ENCODE measurements at regions not wholly inside any gene's neighbourhood (a gene's known extent, or its start where the extent isn't known, plus 50 kb on each side); places are given as distances from the start of the nearest gene placed in this dataset.
"Not testable (repeated sequence)": the region's sequence is repeated elsewhere in the genome, so short reads cannot be mapped to it uniquely, and the experiment has no call there.

DNA sequence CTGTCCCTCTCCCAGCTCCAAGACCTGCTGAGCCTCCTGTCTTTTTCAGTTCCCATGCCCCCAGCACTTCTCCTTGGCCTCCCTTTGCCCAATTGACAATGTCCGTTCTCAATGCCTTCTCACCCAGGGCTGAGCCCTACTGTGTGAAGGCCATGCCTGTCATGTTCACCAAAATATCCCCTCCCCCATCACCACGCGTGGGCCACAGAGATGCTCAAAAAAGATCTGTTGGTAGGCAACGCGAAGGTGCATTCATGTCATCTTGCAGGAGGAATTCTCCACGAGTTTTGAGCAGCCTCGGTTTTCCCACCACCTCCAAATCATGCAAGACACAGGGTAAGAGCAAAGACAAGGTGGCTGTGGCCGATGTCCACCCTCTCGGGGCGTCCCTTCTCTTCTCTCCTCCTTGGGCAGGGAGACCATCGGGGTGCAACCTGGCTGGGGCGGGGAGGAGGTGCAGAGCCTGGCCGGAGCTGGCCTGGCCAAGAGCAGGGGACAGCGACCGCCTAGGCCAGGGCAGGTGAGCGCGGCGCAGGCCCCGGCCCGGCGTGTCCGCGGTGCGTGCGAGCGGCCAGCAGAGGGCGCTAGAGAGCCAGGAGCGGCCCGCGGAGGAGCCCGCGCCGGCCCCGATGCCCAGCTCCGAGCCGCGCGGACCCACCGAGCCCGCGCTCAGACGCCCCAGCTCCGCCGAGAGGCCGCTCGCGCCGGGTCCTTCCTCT is 56.3 kb upstream of the KRTAP5-11 start:
- DNase-seq (ENCODE audit: low read depth) = peak; percentile 40

DNA sequence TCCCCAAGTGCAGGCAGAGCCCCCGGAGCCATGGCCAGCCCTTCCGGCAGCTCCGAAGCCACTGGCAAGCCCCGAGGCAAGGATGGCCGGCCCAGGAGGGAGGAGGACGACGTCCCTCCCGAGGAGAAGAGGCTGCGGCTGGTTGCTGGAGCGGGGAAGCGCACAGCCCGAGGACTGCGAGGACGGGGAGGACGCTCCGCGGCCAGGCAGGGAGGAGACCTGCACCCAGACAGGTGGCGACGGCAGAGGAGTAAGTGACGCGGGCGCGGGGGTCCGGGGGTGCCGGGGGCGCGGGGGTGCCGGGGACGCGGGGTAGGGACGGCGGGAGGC is 56.8 kb upstream of the KRTAP5-11 start:
- not testable (repeated sequence) for DNase-seq (ENCODE audit: low read depth)

DNA sequence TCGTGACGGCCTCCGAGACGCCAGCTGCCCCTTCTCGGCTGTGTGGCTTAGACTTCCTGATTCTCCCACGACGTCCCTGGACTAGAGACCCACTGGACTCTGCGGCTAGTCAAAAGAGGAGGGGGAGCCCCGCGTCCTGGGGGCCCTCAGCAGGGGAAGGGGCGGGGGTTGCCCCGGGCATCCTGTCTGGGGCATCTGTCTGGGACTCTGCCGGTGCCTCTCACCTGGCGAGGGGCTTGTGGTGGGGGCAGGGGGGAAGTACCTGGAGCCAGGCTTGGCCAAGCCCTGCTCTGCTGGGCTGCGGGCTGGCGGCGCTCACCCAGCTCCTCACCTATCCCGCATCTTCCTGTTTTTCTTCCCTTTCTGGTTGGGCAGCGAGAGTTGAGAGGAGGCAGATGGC is 57.2 kb upstream of the KRTAP5-11 start:
- not testable (repeated sequence) for DNase-seq (ENCODE audit: low read depth)

DNA sequence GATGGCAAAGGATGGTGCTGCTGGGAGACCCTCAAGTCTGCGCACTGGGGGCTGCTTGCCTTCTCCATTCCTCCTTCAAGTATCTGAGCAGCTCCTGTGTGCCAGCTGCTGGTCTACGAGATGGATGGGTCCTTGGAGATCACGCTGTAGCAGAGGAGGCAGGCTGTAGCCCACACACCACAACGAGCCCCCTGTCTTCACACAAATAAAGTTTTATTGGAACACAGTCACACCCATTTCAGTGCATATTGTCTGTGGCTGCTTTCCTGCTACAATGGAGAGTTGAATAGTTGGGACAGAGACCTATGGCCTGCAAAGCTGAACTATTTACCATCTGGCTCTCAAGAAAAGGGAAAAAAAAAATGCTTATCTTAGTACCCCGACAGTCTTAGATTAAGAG is 64.4 kb upstream of the KRTAP5-11 start:
- not testable (repeated sequence) for DNase-seq (ENCODE audit: low read depth)

DNA sequence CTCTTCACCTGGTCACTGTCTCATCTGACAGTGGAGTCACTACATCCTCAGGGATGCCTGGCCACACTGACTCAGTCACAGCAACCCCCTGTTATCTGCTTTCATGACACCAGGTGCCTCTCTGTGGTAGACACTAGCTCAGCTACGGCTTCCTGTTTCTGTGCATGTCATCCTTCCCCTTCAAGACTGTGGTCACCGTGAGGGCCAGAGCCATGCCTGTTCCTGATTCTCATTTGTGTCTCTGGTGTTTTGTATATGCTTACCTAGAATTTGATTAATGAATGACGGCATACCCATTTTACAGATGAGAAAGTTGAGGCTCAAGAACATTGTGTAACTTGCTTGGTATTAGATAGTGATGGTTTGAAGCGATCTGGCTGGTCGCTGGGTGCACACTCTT is 70.3 kb upstream of the KRTAP5-11 start:
- not testable (repeated sequence) for DNase-seq (ENCODE audit: low read depth)

DNA sequence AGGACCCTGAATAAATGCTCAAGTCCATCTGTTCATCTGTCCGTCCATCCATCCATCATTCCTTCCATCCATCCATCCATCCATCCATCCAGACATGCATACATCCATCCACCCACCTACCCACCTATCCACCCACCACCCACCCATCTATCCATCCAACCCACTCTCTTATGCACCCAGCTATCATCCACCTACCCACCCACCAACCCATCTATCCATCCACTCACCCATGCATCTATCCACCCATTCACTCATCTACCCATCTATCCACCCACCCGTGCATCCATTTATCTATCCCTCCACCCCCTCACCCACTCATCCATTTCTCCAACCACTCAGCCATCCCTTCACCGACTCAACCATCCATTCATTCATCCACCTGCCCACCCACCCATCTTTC is 71.7 kb upstream of the KRTAP5-11 start:
- DNase-seq (ENCODE audit: low read depth) = not testable (repeated sequence)

DNA sequence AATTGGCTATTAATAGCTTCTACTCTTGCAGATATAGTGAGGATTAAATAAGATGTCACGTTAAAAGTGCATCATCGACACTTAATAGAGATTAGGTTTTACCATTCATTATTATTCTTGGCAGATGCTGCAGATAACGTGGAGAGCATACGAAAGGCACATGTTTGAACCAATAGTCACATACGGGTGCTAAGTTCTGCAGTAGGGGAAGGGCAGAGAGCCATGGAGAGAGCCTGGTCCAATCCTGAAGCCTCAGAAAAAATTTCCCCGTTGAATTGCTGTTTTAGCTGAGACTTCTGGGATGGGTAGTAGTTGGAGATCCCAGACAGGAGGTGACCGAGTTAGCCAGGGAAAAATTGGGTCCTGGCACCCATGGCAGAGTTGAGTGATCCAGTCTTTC is 72.4 kb upstream of the KRTAP5-11 start:
- not testable (repeated sequence) for DNase-seq (ENCODE audit: low read depth)

DNA sequence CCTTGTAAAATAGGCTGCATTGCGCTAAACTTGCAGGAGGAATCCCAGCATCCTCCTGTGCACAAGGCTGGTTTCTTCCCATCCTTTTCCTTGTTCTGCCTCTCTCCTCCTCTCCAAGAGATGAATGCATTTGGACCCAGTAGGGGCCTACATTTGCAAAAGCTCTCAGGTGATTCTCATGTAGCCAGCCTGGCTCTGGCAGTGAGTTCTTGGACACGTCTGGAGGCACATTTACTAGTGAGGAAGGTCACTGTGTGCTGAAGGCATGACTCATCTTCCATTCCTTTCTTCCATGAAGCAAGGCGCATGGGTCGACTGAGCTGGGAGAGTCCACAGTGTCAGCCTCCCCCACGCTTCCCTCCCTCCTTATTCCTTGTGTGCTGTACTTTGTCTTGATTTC is 73.8 kb upstream of the KRTAP5-11 start:
- DNase-seq (ENCODE audit: low read depth) = not testable (repeated sequence)

DNA sequence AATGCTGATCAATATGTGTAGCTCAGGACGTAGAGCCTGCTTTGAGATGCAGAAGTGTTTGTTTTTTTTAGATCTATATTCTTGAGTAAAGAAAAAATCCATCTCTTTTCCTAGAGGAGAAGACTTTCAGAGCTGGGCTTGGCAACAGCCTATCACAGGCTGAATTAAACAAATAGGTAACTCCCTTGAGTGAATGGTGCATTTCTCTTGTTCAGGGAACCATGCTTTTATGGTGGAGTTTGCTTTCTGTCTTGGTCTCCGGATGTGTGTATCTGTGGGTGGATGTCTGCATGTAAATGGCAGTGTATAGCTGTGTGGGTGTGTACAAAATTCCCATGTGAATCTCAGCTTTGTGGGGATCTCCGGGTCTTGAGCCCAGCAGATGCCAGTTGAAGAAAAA is 82.3 kb upstream of the KRTAP5-11 start:
- DNase-seq (ENCODE audit: low read depth) = not testable (repeated sequence)

DNA sequence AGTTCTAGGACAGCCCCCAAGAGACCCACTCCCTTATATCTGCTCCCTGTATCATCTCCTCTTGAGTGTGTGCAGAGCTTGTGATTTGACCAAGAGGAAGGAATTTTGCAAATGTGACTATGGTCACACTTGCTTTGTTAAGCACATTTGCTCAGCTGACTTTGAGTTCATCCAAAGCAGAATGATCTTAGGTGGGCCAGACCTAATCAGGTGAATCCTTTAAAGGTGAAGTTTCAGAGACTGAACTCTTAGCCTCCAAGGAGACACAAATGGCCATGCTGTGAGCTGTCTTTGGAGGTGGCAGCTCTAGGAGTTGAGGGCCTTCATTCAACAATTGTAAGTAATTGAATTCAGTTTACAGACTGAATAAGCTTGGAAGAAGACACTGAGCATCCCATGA is 115.4 kb upstream of the KRTAP5-11 start:
- not testable (repeated sequence) for DNase-seq (ENCODE audit: low read depth)

DNA sequence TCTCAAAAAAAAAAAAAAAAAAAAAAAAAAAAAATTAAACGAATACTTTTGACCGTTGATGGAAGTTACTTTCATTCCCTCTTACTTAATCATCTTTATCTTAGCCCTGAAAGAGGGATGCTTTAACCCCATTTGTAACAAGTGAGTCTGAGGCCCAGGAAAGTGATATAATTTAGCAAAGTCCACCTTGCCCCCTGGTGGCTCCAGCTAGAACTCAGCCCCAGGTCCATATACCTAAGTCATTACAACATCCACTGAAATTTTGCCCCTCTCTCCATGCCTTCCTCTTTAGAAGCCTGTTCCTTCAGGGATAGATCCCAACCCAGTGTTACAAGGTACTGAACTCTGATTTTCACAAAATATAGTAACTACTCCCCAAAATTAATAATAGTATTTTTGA is 116.3 kb upstream of the KRTAP5-11 start:
- DNase-seq (ENCODE audit: low read depth) = not testable (repeated sequence)

DNA sequence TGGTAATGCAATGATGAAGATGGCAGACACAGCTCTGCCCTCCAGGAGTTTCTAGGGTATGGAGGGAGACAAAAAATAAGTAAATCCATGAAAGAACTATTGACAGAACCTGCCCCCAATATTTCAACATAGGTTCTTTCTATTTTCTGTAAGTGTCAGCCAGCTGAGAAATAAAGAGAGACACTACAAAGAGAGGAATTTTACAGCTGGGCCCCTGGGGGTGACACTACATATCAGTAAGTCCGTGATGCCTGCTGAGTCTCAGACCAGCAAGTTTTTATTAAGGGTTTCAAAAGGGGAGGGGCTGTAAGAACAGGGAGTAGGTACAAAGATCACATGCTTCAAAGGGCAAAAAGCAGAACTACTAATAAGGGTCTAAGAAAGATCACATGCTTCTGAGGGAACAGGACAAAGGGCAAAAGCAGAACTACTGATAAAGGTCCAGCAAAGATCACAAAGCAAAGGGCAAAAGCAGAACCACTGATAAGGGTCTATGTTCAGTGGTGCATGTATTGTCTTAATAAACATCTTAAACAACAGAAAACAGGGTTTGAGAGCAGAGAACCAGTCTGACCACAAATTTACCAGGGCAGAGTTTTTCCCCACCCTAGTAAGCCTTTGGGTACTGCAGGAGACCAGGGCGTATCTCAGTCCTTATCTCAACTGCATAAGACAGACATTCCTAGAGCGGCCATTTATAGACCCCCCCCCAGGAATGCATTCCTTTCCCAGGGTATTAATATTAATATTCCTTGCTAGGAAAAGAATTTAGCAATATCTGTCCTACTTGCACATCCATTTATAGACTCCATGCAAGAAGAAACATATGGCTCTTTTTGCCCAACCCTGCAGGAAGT is 119.0 kb upstream of the KRTAP5-11 start:
- not testable (repeated sequence) for DNase-seq (ENCODE audit: low read depth)

DNA sequence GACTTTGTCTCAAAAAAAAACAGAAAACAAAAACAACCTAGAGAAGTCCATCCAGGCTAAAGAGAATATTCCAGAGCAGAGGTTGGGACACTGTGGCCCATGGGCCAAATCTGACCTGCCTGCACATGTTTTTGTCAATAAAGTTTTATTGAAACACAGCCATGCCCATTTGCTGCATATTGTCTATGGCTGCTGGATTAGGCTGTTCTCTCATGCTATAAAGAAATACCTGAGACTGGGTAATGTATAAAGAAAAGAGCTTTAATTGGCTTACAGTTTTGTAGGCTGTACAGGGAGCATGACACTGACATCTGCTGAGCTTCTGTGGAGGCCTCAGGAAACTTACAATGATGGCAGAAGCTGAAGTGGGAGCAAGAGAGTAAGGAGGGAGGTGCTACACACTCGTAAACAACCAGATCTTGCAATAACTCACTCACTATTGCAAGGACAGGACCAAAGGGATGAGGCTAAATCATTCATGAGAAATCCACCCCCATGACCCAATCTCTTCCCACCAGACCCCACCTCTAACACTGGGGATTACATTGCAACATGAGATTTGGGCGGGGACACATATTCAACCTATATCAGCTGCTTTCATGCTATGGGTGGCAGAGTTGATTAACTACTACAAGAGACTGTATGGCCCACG is 122.5 kb upstream of the KRTAP5-11 start:
- not testable (repeated sequence) for DNase-seq (ENCODE audit: low read depth)

DNA sequence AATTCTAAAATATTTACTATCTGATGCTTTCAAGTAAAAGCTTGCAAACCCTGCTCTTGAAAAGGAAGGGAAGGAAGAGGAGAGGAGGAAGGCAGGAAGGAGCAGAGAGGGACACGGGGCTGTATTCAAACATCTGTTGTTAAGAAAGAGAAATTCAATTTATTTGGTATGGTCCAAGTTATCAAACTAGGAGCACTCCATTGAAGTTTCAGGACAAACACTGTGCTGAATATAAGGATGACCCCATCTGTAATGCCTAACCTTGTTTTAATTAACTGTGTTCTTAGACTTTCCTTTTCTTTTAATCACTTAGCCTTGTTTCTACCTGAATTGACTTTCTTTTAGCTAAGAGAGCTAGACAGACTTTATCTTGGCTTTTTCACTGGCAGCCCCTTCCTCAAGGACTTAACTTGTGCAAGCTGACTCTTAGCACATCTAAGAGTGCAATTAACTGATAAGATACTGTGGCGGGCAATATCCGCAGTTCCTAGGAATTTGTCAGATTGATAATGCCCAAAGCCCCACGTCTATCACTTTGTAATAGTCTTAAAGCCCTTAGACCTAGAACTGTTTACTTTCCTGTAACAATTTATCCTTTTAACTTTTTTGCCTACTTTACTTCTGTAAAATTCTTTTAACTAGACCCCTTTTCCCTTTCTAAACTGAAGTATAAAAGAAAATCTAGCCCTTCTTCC is 123.2 kb upstream of the KRTAP5-11 start:
- DNase-seq (ENCODE audit: low read depth) = not testable (repeated sequence)

DNA sequence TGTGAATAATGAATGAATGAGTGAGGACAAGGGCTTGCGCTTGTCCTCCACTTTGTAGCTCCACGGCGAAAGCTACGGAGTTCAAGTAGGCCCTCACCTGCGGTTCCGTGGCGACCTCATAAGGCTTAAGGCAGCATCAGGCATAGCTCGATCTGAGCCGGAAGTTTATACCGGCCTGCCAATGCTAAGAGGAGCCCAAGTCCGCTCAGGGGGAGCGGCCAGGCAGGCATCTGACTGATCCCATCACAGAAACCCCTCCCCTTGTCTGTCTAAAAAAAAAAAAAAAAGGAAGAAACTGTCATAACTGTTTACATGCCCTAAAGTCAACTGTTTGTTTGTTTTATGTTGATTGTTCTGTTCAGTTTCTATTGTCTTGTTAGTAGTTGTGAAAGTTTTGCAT is 124.4 kb upstream of the KRTAP5-11 start:
- DNase-seq (ENCODE audit: low read depth) = not testable (repeated sequence)

DNA sequence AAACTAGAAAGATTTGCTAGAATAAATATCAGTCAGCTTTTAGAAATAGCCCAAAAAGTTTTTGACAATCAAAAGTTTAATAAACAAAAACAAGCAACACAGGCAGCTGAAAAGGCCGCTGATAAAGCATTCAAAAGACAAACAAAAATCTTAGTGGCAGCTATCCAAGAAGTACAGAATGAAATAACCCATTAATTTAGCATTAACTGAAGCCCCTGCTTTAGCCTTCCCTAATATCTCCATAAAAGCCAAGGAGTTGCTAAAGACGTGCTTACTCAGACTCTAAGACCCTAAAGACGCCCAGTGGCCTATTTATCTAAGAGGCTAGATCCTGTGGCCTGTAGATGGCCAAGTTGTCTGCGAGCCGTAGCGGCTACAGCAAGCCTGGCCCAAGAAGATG is 123.5 kb upstream of the DEFB108B start:
- DNase-seq (ENCODE audit: low read depth) = not testable (repeated sequence)

DNA sequence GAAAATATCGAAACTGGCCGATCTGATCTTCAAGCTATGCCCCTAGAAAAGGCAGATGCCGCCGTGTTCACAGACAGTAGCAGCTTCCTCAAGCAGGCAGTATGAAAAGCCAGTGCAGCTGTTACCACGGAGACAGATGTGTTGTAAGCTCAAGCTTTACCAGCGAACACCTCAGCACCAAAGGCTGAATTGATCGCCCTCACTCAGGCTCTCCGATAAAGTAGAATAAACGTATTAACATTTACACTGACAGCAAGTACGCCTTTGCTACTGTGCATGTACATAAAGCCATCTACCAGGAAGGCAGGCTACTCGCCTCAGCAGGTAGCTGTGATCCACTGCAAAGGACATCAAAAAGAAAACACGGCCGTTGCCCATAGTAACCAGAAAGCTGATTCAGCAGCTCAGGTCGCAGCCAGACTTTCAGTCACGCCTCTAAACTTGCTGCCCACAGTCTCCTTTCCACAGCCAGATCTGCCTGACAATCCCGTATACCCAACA is 122.8 kb upstream of the DEFB108B start:
- DNase-seq (ENCODE audit: low read depth) = not testable (repeated sequence)

DNA sequence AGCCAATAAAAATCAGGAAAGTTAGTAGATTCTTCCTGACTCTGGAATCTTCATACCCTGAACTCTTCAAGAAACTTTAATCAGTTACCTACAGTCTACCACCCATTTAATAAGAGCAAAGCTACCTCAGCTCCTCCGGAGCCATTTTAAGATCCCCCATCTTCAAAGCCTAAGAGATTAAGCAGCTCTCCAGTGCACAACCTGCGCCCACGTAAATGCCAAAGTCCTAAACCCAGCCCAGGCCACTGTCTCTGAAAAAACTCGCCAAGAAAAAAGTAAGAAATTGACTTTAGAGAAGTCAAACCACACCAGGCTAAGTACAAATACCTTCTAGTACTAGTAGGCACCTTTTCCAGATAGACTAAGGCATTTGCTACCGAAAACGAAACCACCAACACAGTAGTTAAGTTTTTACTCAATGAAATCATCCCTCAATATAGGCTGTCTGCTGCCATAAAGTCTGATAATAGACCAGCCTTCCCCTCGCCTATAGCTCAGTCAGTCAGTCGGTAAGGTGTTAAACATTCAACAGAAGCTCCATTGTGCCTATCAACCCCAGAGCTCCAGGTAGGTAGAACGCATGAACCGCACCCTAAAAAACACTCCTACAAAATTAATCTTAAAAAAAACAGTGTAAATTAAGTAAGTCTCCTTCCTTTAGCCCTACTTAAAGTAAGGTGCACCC is 122.2 kb upstream of the DEFB108B start:
- not testable (repeated sequence) for DNase-seq (ENCODE audit: low read depth)

DNA sequence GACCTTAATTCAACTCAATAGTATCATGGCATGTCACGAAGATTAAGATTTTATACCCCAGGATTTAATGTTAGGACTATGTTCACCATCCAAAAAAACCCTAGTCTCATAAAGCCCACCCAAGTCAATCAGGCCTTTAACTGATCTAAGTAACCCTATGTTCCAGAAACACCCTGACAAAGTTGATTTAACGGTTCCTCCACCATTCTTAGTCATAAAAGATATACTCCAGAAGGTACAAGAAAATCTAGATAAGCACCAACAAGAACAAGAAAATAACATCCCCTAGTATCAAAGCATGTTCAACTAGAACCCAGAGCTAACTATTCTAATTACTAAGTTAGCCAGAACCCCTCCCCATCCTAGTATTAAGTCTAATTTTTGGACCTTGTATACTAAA is 120.7 kb upstream of the DEFB108B start:
- DNase-seq (ENCODE audit: low read depth) = not testable (repeated sequence)

DNA sequence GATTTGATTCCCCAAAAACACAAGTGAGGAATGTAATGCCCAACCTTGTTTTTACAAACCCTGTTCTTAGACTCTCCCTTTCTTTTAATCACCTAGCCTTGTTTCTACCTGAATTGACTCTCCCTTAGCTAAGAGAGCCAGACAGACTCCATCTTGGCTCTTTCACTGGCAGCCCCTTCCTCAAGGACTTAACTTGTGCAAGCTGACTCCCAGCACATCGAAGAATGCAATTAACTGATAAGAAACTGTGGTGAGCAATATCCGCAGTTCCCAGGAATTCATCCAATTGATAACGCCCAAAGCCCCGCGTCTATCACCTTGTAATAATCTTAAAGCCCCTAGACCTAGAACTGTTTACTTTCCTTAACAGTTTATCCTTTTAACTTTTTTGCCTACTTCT is 120.2 kb upstream of the DEFB108B start:
- not testable (repeated sequence) for DNase-seq (ENCODE audit: low read depth)

DNA sequence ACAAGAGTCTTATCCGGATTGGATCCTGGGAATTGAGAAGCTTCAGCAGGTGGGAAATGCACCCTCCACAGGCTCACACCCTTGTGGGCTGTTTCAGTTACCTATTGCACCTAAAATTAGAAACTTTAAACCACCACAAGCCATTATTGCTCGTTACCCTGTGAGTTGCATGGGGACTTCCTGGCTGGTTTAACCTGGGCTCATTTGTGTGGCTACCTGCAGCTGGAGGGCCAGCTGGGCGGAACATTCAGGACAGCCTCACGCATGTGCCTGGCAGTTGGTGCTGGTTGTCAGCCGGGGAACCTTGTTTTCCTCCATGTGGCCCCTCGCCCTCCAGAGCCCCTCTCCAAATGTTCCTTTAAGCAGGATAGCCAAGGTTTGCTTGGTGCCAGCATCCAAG is 118.5 kb upstream of the DEFB108B start:
- DNase-seq (ENCODE audit: low read depth) = not testable (repeated sequence)

All from stimulated activated CD8-positive, alpha-beta memory T cell treated with anti-CD3 and anti-CD28 coated beads, Interleukin-12 subunit alpha, Interleukin-12 subunit beta, amount 100 ng/mL, for 4 hours (primary cell).